HEK293 (cell line): ENCODE measurements at regions not wholly inside any gene's neighbourhood (a gene's known extent, or its start where the extent isn't known, plus 50 kb on each side); places are given as distances from the start of the nearest gene placed in this dataset.
A peak's percentile ranks its signal among the peaks of the same experiment; 100 is the strongest.

Experiments
- CTCF ChIA-PET: fragments of 350-600 bp; formaldehyde crosslinking; extraction: SDS; loops from one replicate; lab custom pipeline; 2021; ENCODE audit warnings: antibody characterized with exemption; lab: Yijun Ruan, JAX
- POLR2A ChIA-PET: fragments of 300-600 bp; formaldehyde crosslinking; extraction: SDS; loops from one replicate; lab custom pipeline; 2020; ENCODE audit warnings: antibody characterized with exemption, inconsistent platforms; lab: Yijun Ruan, JAX
- H3K27ac ChIP-seq: fragments of 200-500 bp; sonication (Bioruptor generic); 2 replicates; pipeline ENCODE4 v1.5.1; 2014; ENCODE audit warnings: low read depth, low read length, control low read depth, inconsistent platforms; ENCODE audit errors: extremely low read depth
- H3K36me3 ChIP-seq, 2 experiments: fragments of 200-500 bp in 1 of 2; sonication (Bioruptor generic) in 1 of 2; 1 replicate in 1 of 2; 2 replicates in 1 of 2; pipeline ENCODE4 v1.5.1; 2014 to 2017; ENCODE audit warnings: inconsistent platforms in 2 of 2, low read length in 2 of 2; ENCODE audit not compliant: control insufficient read depth in 2 of 2, insufficient read depth in 1 of 2
- H3K4me1 ChIP-seq: fragments of 200-500 bp; sonication (Bioruptor generic); 2 replicates; pipeline ENCODE4 v1.5.1; 2014; ENCODE audit warnings: mild to moderate bottlenecking, low read length, inconsistent platforms; ENCODE audit not compliant: control insufficient read depth, insufficient read depth
- H3K4me3 ChIP-seq: 2 replicates; pipeline ENCODE4 v1.5.1; 2011; ENCODE audit warnings: low read depth, mild to moderate bottlenecking, control low read depth, low read length, moderate library complexity
- H3K9me3 ChIP-seq: fragments of 200-500 bp; sonication (Bioruptor generic); 2 replicates; pipeline ENCODE4 v1.5.1; 2014; ENCODE audit warnings: low read depth, low read length, inconsistent platforms; ENCODE audit not compliant: control insufficient read depth, insufficient read depth
- GFI1B ChIP-seq: fragments of 450-650 bp; formaldehyde crosslinking; IDR thresholded peaks from 2 replicates; pipeline ENCODE4 v1.5.1; 2016; ENCODE audit warnings: missing biosample characterization, missing genetic modification characterization
- HOXD13 ChIP-seq: sonication (generic); formaldehyde crosslinking; IDR thresholded peaks from 2 replicates; pipeline ENCODE4 v1.8.0; 2022; ENCODE audit warnings: missing genetic modification reagents, borderline replicate concordance
- IKZF3 ChIP-seq: fragments of 450-650 bp; IDR thresholded peaks from 2 replicates; pipeline ENCODE4 v1.5.0; 2018; ENCODE audit warnings: missing biosample characterization, mild to moderate bottlenecking, missing genetic modification characterization, moderate library complexity
- KLF8 ChIP-seq: fragments of 450-650 bp; formaldehyde crosslinking; IDR thresholded peaks from 2 replicates; pipeline ENCODE4 v1.5.1; 2016; ENCODE audit warnings: missing biosample characterization, missing genetic modification characterization
- OSR2 ChIP-seq: fragments of 450-650 bp; formaldehyde crosslinking; IDR thresholded peaks from 2 replicates; pipeline ENCODE4 v1.5.1; 2016; ENCODE audit warnings: missing biosample characterization, missing genetic modification characterization
- PRDM2 ChIP-seq: fragments of 450-650 bp; formaldehyde crosslinking; IDR thresholded peaks from 2 replicates; pipeline ENCODE4 v1.5.1; 2016; ENCODE audit warnings: missing biosample characterization, missing genetic modification characterization, borderline replicate concordance
- PRDM6 ChIP-seq: fragments of 450-650 bp; formaldehyde crosslinking; IDR thresholded peaks from 2 replicates; pipeline ENCODE4 v1.5.1; 2017; ENCODE audit warnings: missing biosample characterization, missing genetic modification characterization
- TSHZ1 ChIP-seq: fragments of 450-650 bp; formaldehyde crosslinking; IDR thresholded peaks from 2 replicates; pipeline ENCODE4 v1.5.1; 2016; ENCODE audit warnings: missing biosample characterization, missing genetic modification characterization, borderline replicate concordance
- YY1 ChIP-seq: fragments of 450-650 bp; formaldehyde crosslinking; IDR thresholded peaks from 2 replicates; pipeline ENCODE4 v1.5.1; 2018; ENCODE audit warnings: missing biosample characterization, missing genetic modification characterization
- ZBTB48 ChIP-seq: fragments of 450-650 bp; formaldehyde crosslinking; IDR thresholded peaks from 2 replicates; pipeline ENCODE4 v1.5.1; 2016; ENCODE audit warnings: missing biosample characterization, missing genetic modification characterization
- ZBTB6 ChIP-seq: fragments of 450-650 bp; formaldehyde crosslinking; IDR thresholded peaks from 2 replicates; pipeline ENCODE4 v1.5.1; 2017; ENCODE audit warnings: missing biosample characterization, missing genetic modification characterization
- ZNF121 ChIP-seq: fragments of 450-650 bp; formaldehyde crosslinking; IDR thresholded peaks from 2 replicates; pipeline ENCODE4 v1.5.1; 2016; ENCODE audit warnings: missing biosample characterization, missing genetic modification characterization
- ZNF239 ChIP-seq: fragments of 450-650 bp; formaldehyde crosslinking; IDR thresholded peaks from 2 replicates; pipeline ENCODE4 v1.5.1; 2016; ENCODE audit warnings: missing biosample characterization, missing genetic modification characterization
- ZNF311 ChIP-seq: fragments of 450-650 bp; formaldehyde crosslinking; IDR thresholded peaks from 2 replicates; pipeline ENCODE4 v1.5.1; 2017; ENCODE audit warnings: missing biosample characterization, missing genetic modification characterization, borderline replicate concordance
- ZNF48 ChIP-seq: fragments of 450-650 bp; formaldehyde crosslinking; IDR thresholded peaks from 2 replicates; pipeline ENCODE4 v1.5.1; 2016; ENCODE audit warnings: missing biosample characterization, missing genetic modification characterization
- ZNF529 ChIP-seq: fragments of 450-650 bp; formaldehyde crosslinking; IDR thresholded peaks from 2 replicates; pipeline ENCODE4 v1.5.1; 2017; ENCODE audit warnings: missing genetic modification characterization, missing biosample characterization; ENCODE audit not compliant: insufficient replicate concordance
- ZNF530 ChIP-seq: fragments of 450-650 bp; formaldehyde crosslinking; IDR thresholded peaks from 2 replicates; pipeline ENCODE4 v1.5.1; 2016; ENCODE audit warnings: low read depth, missing biosample characterization, missing genetic modification characterization
- ZNF596 ChIP-seq: fragments of 450-650 bp; IDR thresholded peaks from 2 replicates; pipeline ENCODE4 v1.5.0; 2018; ENCODE audit warnings: missing biosample characterization, mild to moderate bottlenecking, missing genetic modification characterization, moderate library complexity
- ZNF645 ChIP-seq: fragments of 450-650 bp; formaldehyde crosslinking; IDR thresholded peaks from 2 replicates; pipeline ENCODE4; 2016; ENCODE audit warnings: missing biosample characterization, missing genetic modification characterization
- ZNF792 ChIP-seq: fragments of 450-650 bp; formaldehyde crosslinking; IDR thresholded peaks from 2 replicates; pipeline ENCODE4 v1.5.1; 2016; ENCODE audit warnings: missing biosample characterization, missing genetic modification characterization
- ZNF837 ChIP-seq: fragments of 450-650 bp; formaldehyde crosslinking; IDR thresholded peaks from 2 replicates; pipeline ENCODE4 v1.5.1; 2016; ENCODE audit warnings: missing biosample characterization, missing genetic modification characterization
- ZNF843 ChIP-seq: fragments of 450-650 bp; formaldehyde crosslinking; IDR thresholded peaks from 2 replicates; pipeline ENCODE4 v1.5.1; 2016; ENCODE audit warnings: missing biosample characterization, missing genetic modification characterization
- ZSCAN5A ChIP-seq: fragments of 450-650 bp; formaldehyde crosslinking; IDR thresholded peaks from 2 replicates; pipeline ENCODE4 v1.5.1; 2016; ENCODE audit warnings: missing biosample characterization, missing genetic modification characterization

- TF ChIP-seq ZNF645 (tag by site-specific recombination) (no peak), PRDM2 (tag by site-specific recombination) (no peak), ZNF239 (tag by site-specific recombination) (no peak), ZBTB48 (tag by site-specific recombination) (no peak), ZNF48 (tag by site-specific recombination) (no peak), ZNF530 (no peak), ZNF311 (no peak), TSHZ1 (tag by site-specific recombination) (no peak), ZNF792 (no peak), ZSCAN5A (tag by site-specific recombination) (no peak), KLF8 (no peak)
Measured at GRCh38 chr4:102403116-102403515, 57.8 kb upstream of the SLC39A8 start (continued).

- Histone ChIP-seq H3K27ac (no peak overlapping the region), H3K4me3 (no peak overlapping the region), H3K36me3 (no peaks in the 10 kb centered on the region), H3K9me3 (no peaks in the 10 kb centered on the region), H3K4me1 (no peaks in the 10 kb centered on the region)
- POLR2A ChIA-PET: no interaction called here
- CTCF ChIA-PET: no interaction called here
- TF ChIP-seq ZBTB6 (tag by site-specific recombination) (no peak), ZNF837 (tag by site-specific recombination) (no peak), ZNF121 (tag by site-specific recombination) (no peak), GFI1B (tag by site-specific recombination) (0 out of 2 replicates have a peak, but pooled peaks have one; percentile 7), OSR2 (tag by site-specific recombination) (peak; percentile 72), YY1 (no peak), ZNF596 (tag by site-specific recombination) (peak; percentile 40; the same call in 1 of the 2 replicates), IKZF3 (tag by site-specific recombination) (no peak), HOXD13 (no peak), PRDM6 (tag by site-specific recombination) (peak; percentile 75), ZNF529 (tag by site-specific recombination) (no peak), ZNF843 (tag by site-specific recombination) (peak; percentile 45; the same call in 1 of the 2 replicates)
Measured at GRCh38 chr4:102404431-102404969, 59.2 kb upstream of the SLC39A8 start.
